HG02763 (cell line): ENCODE measurements at regions not wholly inside any gene's neighbourhood (a gene's known extent, or its start where the extent isn't known, plus 50 kb on each side); places are given as distances from the start of the nearest gene placed in this dataset.
"Not testable (repeated sequence)": the region's sequence is repeated elsewhere in the genome, so short reads cannot be mapped to it uniquely, and the experiment has no call there.

Experiments used
- ATAC-seq: cut with Tn5 transposase; IDR thresholded peaks from one replicate; pipeline ENCODE4 v1.9.1; 2021; ENCODE audit warnings: mild to moderate bottlenecking, moderate library complexity; ENCODE audit not compliant: unreplicated experiment

GRCh38 chr2:101612019-101612418 is 85.5 kb upstream of the MAP4K4 start:
- ATAC-seq = no peak

GRCh38 chr2:101610750-101611315 is 86.7 kb upstream of the MAP4K4 start:
- ATAC-seq = no peak

- no peak for ATAC-seq
Measured at GRCh38 chr2:101609433-101609832, 88.1 kb upstream of the MAP4K4 start.

GRCh38 chr2:101608408-101609310 is 88.8 kb upstream of the MAP4K4 start:
- no peak for ATAC-seq

- ATAC-seq = no peak
Measured at GRCh38 chr2:101597347-101597944, 100.1 kb upstream of the MAP4K4 start.

- no peak for ATAC-seq
Measured at GRCh38 chr2:101596333-101596732, 101.2 kb upstream of the MAP4K4 start.

- ATAC-seq = no peak
Measured at GRCh38 chr2:101587251-101587650, 110.3 kb upstream of the MAP4K4 start.

- no peak for ATAC-seq
Measured at GRCh38 chr2:101583861-101584260, 108.9 kb upstream of the RFX8 start.

GRCh38 chr2:101581675-101582299 is 106.9 kb upstream of the RFX8 start:
- no peak for ATAC-seq

GRCh38 chr2:101580528-101580927 is 105.6 kb upstream of the RFX8 start:
- ATAC-seq = no peak

GRCh38 chr2:101578671-101579070 is 103.8 kb upstream of the RFX8 start:
- ATAC-seq = no peak

GRCh38 chr2:101578135-101578534 is 103.2 kb upstream of the RFX8 start:
- not testable (repeated sequence) for ATAC-seq

- ATAC-seq = no peak
Measured at GRCh38 chr2:101577173-101577572, 102.3 kb upstream of the RFX8 start.

GRCh38 chr2:101574622-101575021 is 99.7 kb upstream of the RFX8 start:
- no peak for ATAC-seq

- no peak for ATAC-seq
Measured at GRCh38 chr2:101571951-101572350, 97.0 kb upstream of the RFX8 start.

- ATAC-seq = no peak
Measured at GRCh38 chr2:101569886-101570520, 95.1 kb upstream of the RFX8 start.

- ATAC-seq = no peak
Measured at GRCh38 chr2:101568969-101569368, 94.1 kb upstream of the RFX8 start.

- no peak for ATAC-seq
Measured at GRCh38 chr2:101566632-101567228, 91.8 kb upstream of the RFX8 start.

GRCh38 chr2:101563849-101564248 is 88.9 kb upstream of the RFX8 start:
- no peak for ATAC-seq

GRCh38 chr2:101560780-101561315 is 85.9 kb upstream of the RFX8 start:
- ATAC-seq = no peak
